HUDEP-2 (cell line): ENCODE measurements at regions not wholly inside any gene's neighbourhood (a gene's known extent, or its start where the extent isn't known, plus 50 kb on each side); places are given as distances from the start of the nearest gene placed in this dataset.
"Not testable (repeated sequence)": the region's sequence is repeated elsewhere in the genome, so short reads cannot be mapped to it uniquely, and the experiment has no call there.

Source experiments
- DNase-seq, 76 experiments: peaks; one replicate each; lab custom pipeline; 2025; ENCODE audit not compliant: unreplicated experiment in 76 of 76; lab: John Stamatoyannopoulos, UW

GRCh38 chr1:10867138-10867721, 70.8 kb upstream of the CASZ1 start:
- peak in 32 of 76 experiments; percentile 2 to 39 (median 18) for DNase-seq

- no peak for DNase-seq
These were observed 71.6 kb upstream of the CASZ1 start for GRCh38 chr1:10867914-10868598.

- DNase-seq: no peak
These were observed 72.1 kb upstream of the CASZ1 start for GRCh38 chr1:10868599-10868965.

GRCh38 chr1:10869933-10870332, 73.5 kb upstream of the CASZ1 start:
- no peak for DNase-seq

- no peak for DNase-seq
These were observed 74.1 kb upstream of the CASZ1 start for GRCh38 chr1:10870493-10871096.

- DNase-seq: no peak
These were observed 76.7 kb upstream of the CASZ1 start for GRCh38 chr1:10873189-10873588.

- DNase-seq: no peak
These were observed 77.9 kb upstream of the CASZ1 start for GRCh38 chr1:10874351-10874750.

- no peak for DNase-seq
These were observed 81.4 kb upstream of the CASZ1 start for GRCh38 chr1:10877894-10878293.

GRCh38 chr1:10878469-10878868, 82.0 kb upstream of the CASZ1 start:
- no peak for DNase-seq

GRCh38 chr1:10880063-10880462, 83.6 kb upstream of the CASZ1 start:
- DNase-seq: no peak

GRCh38 chr1:10881046-10881445, 84.6 kb upstream of the CASZ1 start:
- no peak for DNase-seq

GRCh38 chr1:10882069-10882468, 85.6 kb upstream of the CASZ1 start:
- DNase-seq: no peak

GRCh38 chr1:10887032-10887431, 90.6 kb upstream of the CASZ1 start:
- not testable (repeated sequence) for DNase-seq

- no peak for DNase-seq
These were observed 91.8 kb upstream of the CASZ1 start for GRCh38 chr1:10888291-10888690.

GRCh38 chr1:10888791-10889649, 92.6 kb upstream of the CASZ1 start:
- DNase-seq: no peak

GRCh38 chr1:10889650-10890353, 93.4 kb upstream of the CASZ1 start:
- DNase-seq: no peak

- no peak for DNase-seq
These were observed 94.1 kb upstream of the CASZ1 start for GRCh38 chr1:10890491-10891071.

- DNase-seq: no peak
These were observed 94.6 kb upstream of the CASZ1 start for GRCh38 chr1:10891091-10891490.

- no peak for DNase-seq
These were observed 96.0 kb upstream of the CASZ1 start for GRCh38 chr1:10892138-10893065.
